ENCODE measurements at regions not wholly inside any gene's neighbourhood (a gene's known extent, or its start where the extent isn't known, plus 50 kb on each side); places are given as distances from the start of the nearest gene placed in this dataset.
"Not testable (repeated sequence)": the region's sequence is repeated elsewhere in the genome, so short reads cannot be mapped to it uniquely, and the experiment has no call there.

DNA sequence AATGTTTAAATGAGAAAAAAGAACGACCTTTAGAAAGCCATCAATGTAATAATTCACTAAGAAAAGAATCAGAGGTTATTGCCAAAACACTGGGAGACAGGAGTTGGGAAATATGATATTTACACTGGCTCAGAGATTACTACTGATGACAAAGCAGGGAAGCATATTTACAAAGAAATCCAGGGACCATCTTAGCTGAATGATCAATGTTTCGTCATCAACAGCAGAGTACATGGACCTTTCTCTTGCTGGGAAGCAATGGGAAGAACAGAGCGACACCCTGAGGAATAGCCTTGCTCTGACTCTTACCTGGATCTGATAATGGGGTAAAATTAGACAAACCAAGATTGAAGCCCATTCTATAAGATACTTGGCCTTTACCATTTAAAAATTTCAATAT is 1293.5 kb downstream of the XPNPEP1 start:
- DNase-seq = no peak

DNA sequence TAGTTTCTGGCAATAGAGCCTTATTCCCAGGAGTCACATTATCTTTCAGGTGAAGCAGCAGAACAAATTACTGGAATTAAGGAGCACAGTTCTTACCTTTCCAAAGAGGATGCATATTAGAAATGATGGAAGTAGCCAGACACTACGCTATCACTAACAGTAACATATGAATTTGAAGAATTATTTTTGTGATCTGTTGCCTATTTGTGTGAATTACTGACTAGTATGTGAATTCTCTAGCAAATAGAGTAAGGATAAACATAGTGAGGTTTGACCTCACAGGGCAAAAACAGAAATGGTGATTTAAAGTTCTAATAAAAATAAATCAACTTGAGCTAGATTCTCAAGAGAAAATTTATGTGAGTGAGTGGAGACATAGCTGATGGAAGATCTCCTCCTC is 1299.3 kb downstream of the XPNPEP1 start:
- DNase-seq = no peak

GRCh38 chr10:108620821-108621534 is 1302.3 kb downstream of the XPNPEP1 start:
- no peak for DNase-seq

DNA sequence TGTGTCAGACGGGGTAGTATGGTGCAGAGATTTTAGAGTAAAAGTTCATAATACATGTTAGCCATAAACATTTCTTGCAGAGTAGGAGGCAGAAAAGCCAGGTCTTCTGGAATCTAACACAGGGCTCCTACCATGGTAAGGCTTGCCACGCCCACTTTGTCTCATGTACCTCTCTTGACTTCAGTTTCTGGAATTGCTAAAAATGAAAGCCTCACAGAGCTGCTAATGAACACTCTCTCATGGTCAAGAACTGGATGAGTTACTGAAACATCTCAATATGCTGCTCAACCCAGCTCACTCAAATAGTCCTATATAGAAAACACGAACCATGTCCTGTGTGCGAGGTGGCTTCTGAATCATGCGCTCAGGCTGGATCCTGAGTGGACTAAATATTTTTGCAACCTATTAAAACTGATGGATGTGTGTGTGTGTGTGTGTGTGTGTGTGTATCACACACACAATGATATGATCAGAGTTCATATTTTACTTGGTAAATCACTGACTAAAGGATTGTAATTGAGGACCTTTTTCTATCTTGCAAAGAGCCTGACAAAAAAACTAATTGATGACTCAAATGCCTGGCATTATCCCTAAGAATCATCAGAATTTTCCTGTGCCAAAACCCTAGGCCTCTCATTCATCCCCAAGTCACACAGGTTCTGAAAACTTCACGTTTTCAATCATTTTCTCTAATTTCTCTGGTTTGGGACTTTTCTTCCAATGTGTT is 1306.6 kb downstream of the XPNPEP1 start:
- DNase-seq = no peak

DNA sequence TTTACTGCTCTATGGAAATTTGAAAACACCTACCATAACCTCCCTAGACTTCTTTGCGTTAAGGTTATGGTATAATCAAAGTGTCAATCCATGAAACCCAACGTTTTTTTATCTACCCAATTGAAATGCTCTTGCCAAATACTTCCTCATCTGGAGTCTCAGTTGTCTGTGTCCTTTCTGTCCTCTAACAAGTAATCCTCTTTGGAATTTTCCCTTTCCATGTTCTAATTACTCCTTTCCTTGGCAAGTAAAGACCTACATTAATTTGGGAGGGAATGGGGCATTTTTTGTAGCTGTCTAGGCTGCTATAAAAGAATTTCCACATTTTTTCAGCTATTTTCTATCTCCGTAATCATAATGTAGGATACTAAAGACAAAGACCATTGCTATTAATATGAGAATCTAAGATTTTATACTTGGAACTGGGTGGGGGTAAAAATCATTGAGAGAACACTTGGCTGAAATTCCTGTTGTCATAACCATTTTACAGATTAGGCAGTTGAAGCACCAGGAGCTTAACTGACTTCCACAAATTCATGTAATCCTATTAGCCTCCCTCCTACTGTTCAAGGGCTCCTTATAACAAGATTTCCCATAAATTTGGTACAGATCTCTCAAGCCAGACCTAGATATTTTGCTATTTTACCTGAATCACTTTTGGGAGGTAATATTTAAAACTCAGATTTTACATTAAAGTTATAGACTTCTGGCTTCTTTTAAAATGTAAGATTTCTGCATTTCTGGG is 1307.6 kb downstream of the XPNPEP1 start:
- no peak for DNase-seq

- no peak for DNase-seq
Observed at GRCh38 chr10:108612485-108612884, 1310.8 kb downstream of the XPNPEP1 start.

- no peak for DNase-seq
Observed at GRCh38 chr10:108608860-108609259, 1314.5 kb downstream of the XPNPEP1 start.

- DNase-seq = no peak
Observed at GRCh38 chr10:108601851-108602250, 1321.5 kb downstream of the XPNPEP1 start.

- not testable (repeated sequence) for DNase-seq
Observed at GRCh38 chr10:108600511-108600910, 1322.8 kb downstream of the XPNPEP1 start.

GRCh38 chr10:108599317-108599716 is 1324.0 kb downstream of the XPNPEP1 start:
- DNase-seq = not testable (repeated sequence)

GRCh38 chr10:108598831-108599230 is 1324.5 kb downstream of the XPNPEP1 start:
- no peak for DNase-seq

- no peak for DNase-seq
Observed at GRCh38 chr10:108598320-108598695, 1325.0 kb downstream of the XPNPEP1 start.

DNA sequence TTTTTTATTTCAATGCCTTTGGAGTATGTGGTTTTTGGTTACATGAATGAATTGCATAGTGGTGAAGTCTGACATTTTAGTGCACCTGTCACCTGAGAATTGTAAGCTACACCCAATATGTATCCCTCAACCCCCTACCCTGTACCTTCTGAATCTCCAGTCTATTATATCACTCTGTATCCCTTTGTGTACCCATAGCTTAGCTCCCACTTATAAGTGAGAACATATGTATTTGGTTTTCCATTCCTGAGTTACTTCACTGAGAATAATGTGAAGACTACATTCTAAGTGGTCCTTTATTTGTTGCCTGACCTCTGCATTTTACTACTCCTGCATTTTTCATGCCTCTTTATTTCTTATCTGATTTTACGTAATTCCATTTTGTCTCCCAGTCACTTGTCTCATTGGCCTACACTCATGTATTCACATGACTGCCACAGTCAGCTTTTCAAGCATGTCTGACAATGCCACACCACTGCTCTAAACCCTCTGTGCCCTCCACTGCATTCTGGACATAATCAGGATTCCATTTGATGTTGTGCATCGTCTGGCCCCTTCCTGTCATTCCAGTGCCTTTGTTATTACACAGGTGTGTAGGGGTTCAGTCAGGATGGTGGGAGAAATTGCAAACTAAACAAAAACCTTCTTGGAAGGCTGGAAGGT is 1325.5 kb downstream of the XPNPEP1 start:
- no peak for DNase-seq

DNA sequence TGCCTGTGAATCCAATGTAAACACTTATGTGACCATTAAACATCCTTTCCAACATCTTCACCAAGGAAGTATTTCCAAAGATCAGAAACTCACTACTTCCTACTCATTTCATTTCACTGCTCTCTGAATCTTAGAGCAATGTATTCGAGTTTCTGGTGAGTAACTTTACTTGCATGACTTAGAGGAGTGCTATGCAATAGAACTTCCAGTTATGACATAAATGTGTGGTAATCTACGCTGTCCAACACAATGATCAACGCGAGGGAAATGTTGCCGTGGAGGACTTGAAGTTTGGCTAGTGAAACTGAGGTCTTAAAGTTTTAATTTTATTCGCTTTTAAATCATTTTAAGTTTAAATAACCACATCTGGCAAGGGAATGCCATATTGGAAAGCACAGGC is 1326.3 kb downstream of the XPNPEP1 start:
- DNase-seq = no peak

DNA sequence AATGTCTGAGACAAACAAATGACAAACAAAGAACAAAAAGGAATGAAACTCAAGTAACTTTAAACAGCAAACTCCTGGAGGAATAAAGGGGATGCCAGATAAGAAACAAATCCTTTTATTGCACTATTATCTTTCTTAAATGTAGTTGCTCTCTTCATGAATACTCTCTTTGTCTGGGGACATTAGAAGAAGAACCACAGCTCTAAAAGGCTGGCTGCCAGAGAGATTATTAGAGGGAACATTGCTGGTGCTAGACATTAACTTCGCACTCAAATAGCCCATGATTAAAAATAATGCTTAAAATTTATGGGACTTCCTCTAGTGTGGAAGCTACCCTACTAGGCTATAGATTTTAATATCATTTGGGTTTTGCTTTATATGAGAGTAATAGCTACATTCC is 1330.4 kb downstream of the XPNPEP1 start:
- no peak for DNase-seq

DNA sequence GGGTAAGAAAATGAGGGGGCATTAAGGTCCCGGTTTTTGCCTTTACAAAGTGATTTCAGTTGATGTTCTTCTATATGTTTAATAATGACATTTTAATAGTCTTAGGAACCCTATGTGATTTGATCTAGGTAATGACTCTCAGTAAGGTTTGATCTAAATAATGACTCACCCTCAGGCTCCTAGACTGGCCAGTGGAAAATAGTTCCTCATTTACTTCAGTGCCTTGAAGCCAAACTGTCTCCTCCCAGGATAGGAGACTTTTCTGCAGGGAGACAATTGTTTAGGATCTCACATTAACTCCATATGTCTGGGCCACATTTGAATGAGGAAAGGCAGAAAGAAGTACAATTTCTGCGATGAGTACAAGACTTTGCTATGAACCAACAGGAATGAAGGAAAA is 1331.9 kb downstream of the XPNPEP1 start:
- no peak for DNase-seq

- DNase-seq = no peak
Observed at GRCh38 chr10:108586424-108586823, 1336.9 kb downstream of the XPNPEP1 start.

DNA sequence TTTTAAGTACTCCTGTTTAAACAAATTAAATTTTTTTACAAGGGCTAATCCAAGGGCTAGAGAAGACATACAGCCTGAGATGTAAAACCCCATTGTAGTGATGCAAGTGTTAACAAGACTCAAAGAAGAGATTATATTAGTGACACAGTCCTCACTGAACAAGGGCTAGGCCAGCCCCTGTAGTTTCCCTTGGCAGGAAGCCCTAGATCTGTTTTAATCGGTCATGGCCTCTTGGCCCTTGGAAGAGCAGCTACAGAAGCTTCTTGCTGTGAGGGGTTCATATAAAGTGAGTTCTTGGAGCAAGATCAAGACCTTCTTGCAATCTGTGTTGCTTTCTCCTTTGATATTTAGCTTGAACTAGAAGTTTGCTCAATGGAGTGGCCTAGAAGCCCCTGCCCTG is 1339.4 kb downstream of the XPNPEP1 start:
- no peak for DNase-seq

DNA sequence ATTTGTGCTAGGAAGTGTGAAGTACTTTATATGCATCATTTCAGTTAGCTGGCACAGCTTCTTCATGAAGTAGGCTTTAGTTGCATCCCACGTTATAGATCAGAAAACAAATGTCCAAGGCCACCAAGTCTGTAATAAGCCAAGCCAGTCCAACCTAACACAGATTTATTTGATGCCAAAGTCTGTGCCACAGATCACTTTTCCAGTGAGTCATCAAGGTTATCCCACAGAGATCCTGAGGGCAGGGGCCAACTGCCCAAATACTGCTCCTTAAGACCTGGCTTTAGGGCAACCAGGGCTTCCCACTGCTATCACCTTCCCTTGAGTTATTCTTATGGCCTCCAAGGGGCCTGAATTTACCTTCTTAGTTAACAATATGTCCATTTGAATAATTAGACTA is 1340.4 kb downstream of the XPNPEP1 start:
- DNase-seq = no peak

- no peak for DNase-seq
Observed at GRCh38 chr10:108582387-108582786, 1340.9 kb downstream of the XPNPEP1 start.

GRCh38 chr10:108578258-108578657 is 1345.1 kb downstream of the XPNPEP1 start:
- no peak for DNase-seq

- no peak for DNase-seq
Observed at GRCh38 chr10:108574233-108574632, 1349.1 kb downstream of the XPNPEP1 start.

DNA sequence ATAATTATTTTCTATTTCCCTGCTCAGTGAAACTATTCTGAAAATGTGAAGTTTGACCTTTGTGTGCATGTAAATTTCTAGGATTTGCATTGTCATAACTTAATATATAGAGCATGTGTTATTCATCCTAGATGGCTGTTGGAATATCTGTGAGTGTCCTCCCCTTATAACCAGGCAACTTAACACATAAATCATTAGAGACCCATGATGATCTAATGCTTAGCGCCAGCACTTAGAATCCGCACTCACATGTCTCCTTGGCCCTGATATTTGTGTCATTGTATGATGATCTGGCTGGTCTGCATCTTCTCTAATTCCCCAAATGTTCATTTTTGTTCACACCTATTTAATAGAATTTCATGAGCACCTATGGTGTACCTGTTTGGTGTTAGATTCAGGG is 1354.5 kb downstream of the XPNPEP1 start:
- no peak for DNase-seq

Measured in SW 1271 (cell line).